K562 (cell line): ENCODE measurements at regions not wholly inside any gene's neighbourhood (a gene's known extent, or its start where the extent isn't known, plus 50 kb on each side); places are given as distances from the start of the nearest gene placed in this dataset.

ENCODE experiments used
- ATAC-seq: fragments of 200-7000 bp; cut with Tn5 transposase; 3 replicates; pipeline ENCODE4 v1.9.1; 2020; ENCODE audit warnings: moderate library complexity
- BruUV-seq: library from RNA; stranded (reverse); fragments of 400-500 nt; replicated peaks from 2 replicates; lab custom pipeline; 2021; lab: Mats Ljungman, UMichigan
- CTCF ChIA-PET: fragments of 300-600 bp; formaldehyde crosslinking; extraction: SDS; loops from one replicate; lab custom pipeline; 2021; ENCODE audit warnings: low intra/inter-chr PET ratio; lab: Yijun Ruan, JAX
- POLR2A ChIA-PET: fragments of 300-600, 350-650 bp; sonication (Branson Sonifier 250); formaldehyde crosslinking; extraction: SDS; loops from one replicate; lab custom pipeline; 2021; ENCODE audit warnings: antibody characterized with exemption, inconsistent platforms; lab: Yijun Ruan, JAX
- DNase-seq, 4 experiments: peaks; one replicate each; pipeline versions ENCODE4 v3.0.0 to v3.0.0-alpha.2; 2011 to 2018; ENCODE audit warnings: low spot score in 3 of 4, mixed read lengths in 3 of 4; ENCODE audit errors: extremely low read depth in 1 of 4
- FAIRE-seq: peaks from 2 replicates; lab custom pipeline; 2011; peaks lifted over from hg19 to GRCh38; lab: Jason Lieb, UNC
- H2AFZ ChIP-seq: 2 replicates; pipeline ENCODE4 v1.6.0; 2011; ENCODE audit warnings: low read depth, low read length, control low read depth, inconsistent platforms
- H3K27ac ChIP-seq: fragments of 200-600 bp; 3 replicates; pipeline ENCODE4 v1.8.0; 2011; ENCODE audit warnings: low read depth, mild to moderate bottlenecking, control low read depth, inconsistent platforms, low read length, moderate library complexity, mixed read lengths; ENCODE audit errors: extremely low read depth
- H3K27me3 ChIP-seq, 2 experiments: fragments of 300-600 bp in 1 of 2; 2 replicates in 1 of 2; 3 replicates in 1 of 2; pipeline versions ENCODE4 v1.6.0 to v1.8.0; 2011; ENCODE audit warnings: inconsistent platforms in 2 of 2, low read length in 2 of 2, mild to moderate bottlenecking in 1 of 2, mixed read lengths in 1 of 2, moderate library complexity in 1 of 2; ENCODE audit not compliant: control insufficient read depth in 2 of 2, insufficient read depth in 2 of 2
- H3K36me3 ChIP-seq: fragments of 300-600 bp; 3 replicates; pipeline ENCODE4 v1.8.0; 2011; ENCODE audit warnings: mild to moderate bottlenecking, low read length, inconsistent platforms; ENCODE audit not compliant: control insufficient read depth, insufficient read depth
- H3K4me1 ChIP-seq, 2 experiments: fragments of 200-600 bp in 1 of 2; replicated peaks in 1 of 2; 2 replicates in 1 of 2; 3 replicates in 1 of 2; pipeline versions ENCODE4 v1.5.1 to v1.8.0; 2011; ENCODE audit warnings: inconsistent platforms in 2 of 2, low read length in 2 of 2, mild to moderate bottlenecking in 1 of 2, mixed read lengths in 1 of 2, moderate library complexity in 1 of 2; ENCODE audit not compliant: control insufficient read depth in 2 of 2, insufficient read depth in 2 of 2
- H3K4me2 ChIP-seq: 2 replicates; pipeline ENCODE4 v1.6.1; 2011; ENCODE audit warnings: low read length, control low read depth, inconsistent platforms, mixed read lengths; ENCODE audit not compliant: insufficient read depth
- H3K4me3 ChIP-seq: fragments of 200-600 bp; sonication (generic), shearing (Covaris generic); 2 replicates; pipeline ENCODE4 v1.5.1; 2016; ENCODE audit warnings: control low read depth, inconsistent platforms
- H3K79me2 ChIP-seq: fragments of 200-600 bp; 3 replicates; pipeline ENCODE4 v1.8.0; 2011; ENCODE audit warnings: low read length, inconsistent platforms; ENCODE audit not compliant: control insufficient read depth, insufficient read depth
- H3K9ac ChIP-seq, 2 experiments: 2 replicates each; pipeline versions ENCODE4 v1.6.0 to v1.6.1; 2011; ENCODE audit warnings: low read depth in 2 of 2, low read length in 2 of 2, control low read depth in 1 of 2, inconsistent platforms in 1 of 2, mild to moderate bottlenecking in 1 of 2, mixed read lengths in 1 of 2; ENCODE audit not compliant: insufficient read depth in 1 of 2
- H3K9me1 ChIP-seq: one replicate; pipeline ENCODE4 v1.6.0; 2011; ENCODE audit warnings: inconsistent platforms, mild to moderate bottlenecking, low read length, moderate library complexity; ENCODE audit not compliant: control insufficient read depth, insufficient read depth
- H3K9me3 ChIP-seq: replicated peaks from 2 replicates; pipeline ENCODE4 v1.5.1; 2011; ENCODE audit warnings: low read depth, low read length, inconsistent platforms; ENCODE audit not compliant: control insufficient read depth, insufficient read depth
- H4K20me1 ChIP-seq: replicated peaks from 2 replicates; pipeline ENCODE4 v1.6.1; 2011; ENCODE audit warnings: low read length, inconsistent platforms, mixed read lengths; ENCODE audit not compliant: control insufficient read depth, insufficient read depth
- BCOR ChIP-seq: fragments of 450-650 bp; IDR thresholded peaks from 2 replicates; pipeline ENCODE4 v1.6.1; 2016
- GATAD2A ChIP-seq: fragments of 450-650 bp; IDR thresholded peaks from 2 replicates; pipeline ENCODE4 v1.6.1; 2017
- MTF1 ChIP-seq: fragments of 250-450 bp; sonication (Bioruptor Pico); IDR thresholded peaks from 2 replicates; pipeline ENCODE4 v1.9.0; 2021; ENCODE audit warnings: moderate library complexity, mild to moderate bottlenecking, inconsistent platforms, borderline replicate concordance
- NCOR1 ChIP-seq: fragments of 450-650 bp; IDR thresholded peaks from 2 replicates; pipeline ENCODE4 v1.6.1; 2016; ENCODE audit warnings: mild to moderate bottlenecking, moderate library complexity
- RAD21 ChIP-seq, 2 experiments: fragments of 250-450 bp in 1 of 2; fragments of 450-650 bp in 1 of 2; sonication (Bioruptor Pico) in 1 of 2; formaldehyde crosslinking in 1 of 2; IDR thresholded peaks in 1 of 2; conservative IDR thresholded peaks in 1 of 2; 2 replicates each; pipeline versions ENCODE4 v1.4.0 to v1.8.0; 2020 to 2022; ENCODE audit warnings: mild to moderate bottlenecking in 2 of 2, moderate library complexity in 1 of 2
- SETDB1 ChIP-seq: IDR thresholded peaks from one replicate; pipeline ENCODE4 v1.6.1; 2012; ENCODE audit warnings: low read length, control low read depth, inconsistent platforms
- TCF7L2 ChIP-seq: fragments of 150-350 bp; IDR thresholded peaks from 2 replicates; pipeline ENCODE4 v1.6.1; 2016; ENCODE audit warnings: low read depth, mild to moderate bottlenecking, low read length, moderate library complexity
- XRCC4 ChIP-seq: IDR thresholded peaks from one replicate; pipeline ENCODE4 v1.6.1; 2011; ENCODE audit not compliant: insufficient read depth, insufficient read length; ENCODE audit errors: extremely low read depth
- ZNF239 ChIP-seq: fragments of 250-450 bp; sonication (Bioruptor Pico); IDR thresholded peaks from 2 replicates; pipeline ENCODE4 v1.4.0; 2020; ENCODE audit warnings: mild to moderate bottlenecking
- ZNF407 ChIP-seq: fragments of 450-650 bp; IDR thresholded peaks from 2 replicates; pipeline ENCODE4 v1.6.1; 2016; ENCODE audit warnings: low read depth
- ZNF41 ChIP-seq: fragments of 250-450 bp; sonication (Bioruptor Pico); conservative IDR thresholded peaks from 2 replicates; pipeline ENCODE4 v1.4.0; 2020; ENCODE audit warnings: mild to moderate bottlenecking
- WGBS: fragments of 100-300 bp; shearing (Covaris generic); methylation state at CpG from one replicate; pipeline ENCODE4 v1.1.6; 2016; ENCODE audit warnings: low coverage, mixed read lengths; ENCODE audit not compliant: insufficient coverage; ENCODE audit errors: missing lambda C conversion rate; 5-methylcytosine and 5-hydroxymethylcytosine counted together
- in situ Hi-C: fragments of 300-500 bp; cut with MboI; formaldehyde crosslinking; loops from 4 replicates; pipeline ENCODE4 v1.15.0; 2018; ENCODE audit warnings: inconsistent platforms, mixed read lengths
- intact Hi-C: fragments of 100-400 bp; cut with micrococcal nuclease; formaldehyde crosslinking; loops from 2 replicates; pipeline ENCODE4 v1.14.2; 2022

DNA sequence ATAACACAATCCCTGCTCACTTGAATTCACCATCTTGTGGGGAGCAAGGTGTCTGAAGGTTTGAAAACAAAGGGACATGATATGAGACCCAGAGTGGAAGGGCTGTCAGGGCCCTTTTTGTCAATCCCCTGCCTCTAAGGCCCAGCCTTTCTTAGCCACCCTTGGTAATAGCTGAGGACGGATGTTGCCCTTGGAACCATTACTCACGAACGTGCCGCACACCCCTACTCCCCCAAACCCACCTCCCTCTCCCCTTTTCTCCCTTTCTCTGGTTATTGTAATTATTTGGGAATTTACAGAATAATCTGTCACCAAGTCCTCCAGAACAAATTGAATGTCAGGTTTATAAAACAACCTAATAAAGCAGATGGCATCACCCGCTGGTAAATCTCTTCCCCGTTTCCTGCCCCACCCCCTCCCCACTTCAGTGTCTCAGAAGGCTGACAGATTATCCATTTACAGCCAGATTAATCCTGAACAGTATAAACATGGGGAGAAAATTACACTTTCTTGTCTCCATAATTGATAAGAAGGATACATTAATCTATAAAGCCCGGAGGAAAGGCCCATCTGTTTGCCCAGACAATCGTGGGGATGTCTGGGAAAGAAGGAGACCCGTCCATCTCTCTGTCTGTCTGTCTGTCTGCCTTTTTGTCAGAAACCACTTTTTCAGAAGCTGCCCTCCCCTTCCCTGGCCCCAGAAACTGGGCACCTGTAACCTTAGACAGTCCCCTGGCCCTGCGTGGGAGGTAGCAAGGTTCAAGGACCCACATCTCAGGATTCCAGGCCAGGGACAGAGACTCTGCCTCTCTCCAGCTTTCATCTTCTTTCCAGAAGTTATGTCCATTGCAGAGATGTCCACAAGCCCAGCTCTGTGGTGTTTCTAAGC is 60.6 kb upstream of the CD34 start (continued):
- no peak for TF ChIP-seq SETDB1
- TF ChIP-seq TCF7L2: no peak
- TF ChIP-seq ZNF41: no peak
- TF ChIP-seq MTF1 (CRISPR knock-in tag): no peak
- no peak for TF ChIP-seq RAD21 (CRISPR knock-in tag; conservative IDR thresholded peaks at IDR 0.05 in 1 of 2, IDR thresholded peaks at IDR 0.05 in 1 of 2)
- TF ChIP-seq BCOR: no peak
- no peak for TF ChIP-seq GATAD2A
- TF ChIP-seq XRCC4: no peak

DNA sequence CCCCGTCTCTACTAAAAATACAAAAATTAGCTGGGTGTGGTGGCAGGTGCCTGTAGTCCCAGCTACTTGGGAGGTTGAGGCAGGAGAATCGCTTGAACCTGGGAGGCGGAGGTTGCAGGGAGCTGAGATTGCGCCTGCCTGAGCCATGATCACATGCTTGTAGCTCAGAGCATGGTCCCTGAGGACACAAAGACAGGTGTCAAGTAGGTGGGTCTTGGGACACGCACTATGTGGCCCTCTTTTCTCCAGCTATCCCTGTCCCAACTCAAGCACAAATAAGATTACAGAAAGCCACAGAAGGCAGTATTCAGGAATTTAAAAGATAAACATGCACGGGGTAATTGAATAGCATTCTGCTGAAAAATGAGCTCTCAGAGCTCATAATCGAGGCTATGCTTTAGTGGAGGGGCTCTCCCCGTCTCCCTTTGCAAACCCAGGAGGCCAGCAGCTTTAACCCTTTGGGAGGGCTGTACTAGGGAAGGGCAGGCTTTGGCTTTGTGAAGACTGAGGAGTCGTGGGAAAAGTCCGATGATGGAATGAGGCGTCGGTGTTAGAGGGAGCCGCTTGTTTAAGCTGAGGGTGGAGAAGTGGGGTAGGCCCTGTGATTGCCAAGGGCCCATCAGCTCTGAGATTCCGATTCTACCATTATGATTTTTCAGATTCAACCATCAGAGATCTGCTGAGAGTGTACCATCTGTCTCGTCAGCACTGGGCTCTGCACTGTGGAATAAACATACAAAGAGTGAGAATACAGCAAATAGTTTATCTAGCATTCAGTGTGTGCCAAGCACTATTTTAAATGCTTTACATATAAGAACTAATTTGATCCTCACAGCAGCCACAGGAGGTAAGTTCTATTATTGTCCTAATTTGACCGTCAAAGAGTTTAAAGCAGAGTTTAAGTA is 59.7 kb upstream of the CD34 start:
- WGBS: 7% methylated on average over 16 of the region's 16 CpGs
- in situ Hi-C loops: no loop called here
- TF ChIP-seq ZNF239 (CRISPR knock-in tag) (no peak), NCOR1 (no peak), ZNF407 (no peak)

More for the DNA sequence above, 59.7 kb upstream of the CD34 start:
- POLR2A ChIA-PET: interaction anchor here (0.6 to 1.4 kb wide), 10 partner anchors 15 to 391 kb away, joined by 3 to 6 read pairs (median 3); no protein-coding TSS in a partner anchor
- no peaks in the 10 kb centered on the region for H3K9me1 ChIP-seq
- H3K9ac ChIP-seq: no peak overlapping the region
- FAIRE-seq: no peak
- CTCF ChIA-PET: no interaction called here
- no peaks in the 10 kb centered on the region for H3K9me3 ChIP-seq
- no peak overlapping the region for H3K4me3 ChIP-seq
- H3K4me2 ChIP-seq: no peak overlapping the region
- H3K27me3 ChIP-seq: peaks cover 24 to 37% of the 10 kb centered on the region in 2 experiments
- intact Hi-C loops: no loop called here
- H3K27ac ChIP-seq: no peak overlapping the region
- DNase-seq: no peak
- no peaks in the 10 kb centered on the region for H3K79me2 ChIP-seq
- ATAC-seq: no peak
- no peaks in the 10 kb centered on the region for H4K20me1 ChIP-seq
- H3K36me3 ChIP-seq: no peaks in the 10 kb centered on the region
- H2AFZ ChIP-seq: no peak overlapping the region
- no peaks in the 10 kb centered on the region for H3K4me1 ChIP-seq
- BruUV-seq: no TSS peak
